GM21717 (cell line): ENCODE measurements at regions not wholly inside any gene's neighbourhood (a gene's known extent, or its start where the extent isn't known, plus 50 kb on each side); places are given as distances from the start of the nearest gene placed in this dataset.
"Not testable (repeated sequence)": the region's sequence is repeated elsewhere in the genome, so short reads cannot be mapped to it uniquely, and the experiment has no call there.

Source experiments
- ATAC-seq: cut with Tn5 transposase; IDR thresholded peaks from one replicate; pipeline ENCODE4 v1.9.1; 2021; ENCODE audit warnings: mild to moderate bottlenecking, moderate library complexity; ENCODE audit not compliant: unreplicated experiment

- no peak for ATAC-seq
These were observed 326.7 kb upstream of the SUCLG2 start for GRCh38 chr3:67981077-67981476.

DNA sequence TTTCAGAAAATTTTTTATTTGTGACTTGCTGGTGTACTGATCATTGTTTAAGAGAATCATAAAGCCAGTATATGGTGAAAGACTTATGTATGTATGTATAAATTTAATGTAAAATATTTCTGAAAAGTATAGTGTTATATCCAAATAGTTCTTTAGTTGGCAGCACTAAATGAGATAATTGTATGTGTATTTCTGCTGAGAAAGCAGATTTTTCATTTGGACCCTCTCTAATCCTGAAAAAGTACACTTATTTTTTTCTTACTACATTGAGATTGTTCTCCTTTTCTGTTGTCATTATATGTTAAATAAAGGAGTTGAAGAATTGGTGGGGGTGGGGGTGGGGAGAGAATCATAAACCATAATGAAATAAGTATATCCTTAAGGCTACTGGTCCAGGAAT is 324.9 kb upstream of the SUCLG2 start:
- no peak for ATAC-seq

DNA sequence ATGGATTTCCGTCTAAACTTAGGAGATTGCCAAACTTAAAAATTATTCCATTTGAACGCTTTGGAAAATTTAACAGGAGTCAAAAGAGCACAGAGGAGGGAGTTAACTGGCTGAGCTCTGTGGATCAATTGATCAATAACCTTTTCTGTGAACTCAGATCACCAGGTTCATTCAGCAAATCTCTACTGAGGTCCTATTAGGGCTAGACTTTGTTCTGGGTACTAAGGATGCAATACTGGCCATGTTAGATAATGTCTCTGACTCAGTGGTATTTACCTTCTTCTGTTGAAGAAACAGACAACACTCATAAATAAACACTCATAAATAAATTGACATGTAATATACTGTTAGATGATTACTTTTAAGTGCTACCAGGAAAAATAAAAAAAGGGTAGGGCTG is 323.4 kb upstream of the SUCLG2 start:
- no peak for ATAC-seq

DNA sequence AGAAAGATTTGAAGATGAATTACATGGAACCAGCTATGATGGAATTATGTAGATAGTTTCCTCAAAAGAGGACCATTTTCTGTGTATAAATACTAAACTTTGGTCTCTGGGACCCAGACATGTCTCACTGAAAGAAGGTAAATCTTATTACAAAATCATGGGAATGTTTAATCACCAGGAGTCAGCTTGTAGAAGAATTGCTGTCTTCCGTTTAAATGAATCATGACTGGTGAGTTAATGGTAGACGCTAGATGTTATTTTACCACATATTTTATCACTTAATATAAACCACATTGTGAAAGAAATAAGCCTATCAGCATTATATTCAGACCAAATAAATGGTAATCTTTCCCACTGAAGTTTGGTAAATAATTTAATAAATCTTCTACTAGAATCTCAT is 322.3 kb upstream of the SUCLG2 start:
- no peak for ATAC-seq

- ATAC-seq = no peak
These were observed 310.2 kb upstream of the SUCLG2 start for GRCh38 chr3:67964596-67964995.

- no peak for ATAC-seq
These were observed 302.9 kb upstream of the SUCLG2 start for GRCh38 chr3:67957268-67957667.

GRCh38 chr3:67947808-67948508 is 293.5 kb upstream of the SUCLG2 start:
- no peak for ATAC-seq

- no peak for ATAC-seq
These were observed 292.0 kb upstream of the SUCLG2 start for GRCh38 chr3:67946436-67946835.

DNA sequence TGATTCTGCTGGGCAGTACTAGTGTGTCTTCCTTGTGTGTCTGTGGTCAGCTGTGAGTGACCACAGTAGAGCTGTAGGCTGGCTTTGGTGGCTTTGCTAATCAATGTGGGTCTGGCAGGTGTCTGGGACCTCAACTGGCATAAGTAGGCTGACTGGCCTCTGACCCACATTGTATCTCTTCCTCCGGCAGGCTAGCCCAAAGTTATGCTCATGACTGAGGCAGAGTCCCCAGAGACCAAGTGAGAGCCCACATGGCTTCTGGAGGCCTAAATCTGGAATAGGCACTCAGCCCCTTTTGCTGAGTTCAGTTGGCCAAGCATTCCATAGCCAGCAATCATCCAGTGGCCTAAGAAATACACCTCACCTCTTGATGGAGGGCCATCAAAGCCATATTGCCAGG is 289.1 kb upstream of the SUCLG2 start:
- ATAC-seq = no peak

DNA sequence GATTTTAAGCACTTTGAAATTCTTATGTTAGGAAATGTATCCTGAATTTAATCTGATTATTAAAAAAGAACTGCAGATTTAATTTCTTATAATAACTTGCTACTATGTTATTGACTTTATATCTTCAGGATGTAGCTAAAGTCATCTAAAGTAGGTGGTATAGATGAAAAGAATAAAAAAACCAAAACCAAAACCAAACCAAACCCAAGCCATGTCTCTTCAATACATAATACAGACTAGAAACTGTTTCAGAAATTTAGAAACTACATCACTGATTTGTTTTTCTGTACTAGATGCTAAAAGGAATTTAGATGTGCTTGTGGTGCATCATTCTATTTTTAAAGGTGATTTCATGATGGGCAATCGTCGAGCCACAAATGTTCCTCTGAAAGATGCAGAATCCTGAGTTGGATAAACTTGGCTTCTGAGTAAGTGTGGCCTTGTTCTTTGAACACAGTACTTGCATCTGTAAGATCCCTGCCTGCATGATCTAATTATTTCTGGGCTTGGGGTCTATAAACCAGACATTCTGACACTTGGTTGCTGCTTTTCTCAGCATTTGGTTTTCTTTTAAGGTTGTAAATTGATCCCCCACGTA is 287.1 kb upstream of the SUCLG2 start:
- ATAC-seq = no peak

- no peak for ATAC-seq
These were observed 286.0 kb upstream of the SUCLG2 start for GRCh38 chr3:67940210-67940952.

DNA sequence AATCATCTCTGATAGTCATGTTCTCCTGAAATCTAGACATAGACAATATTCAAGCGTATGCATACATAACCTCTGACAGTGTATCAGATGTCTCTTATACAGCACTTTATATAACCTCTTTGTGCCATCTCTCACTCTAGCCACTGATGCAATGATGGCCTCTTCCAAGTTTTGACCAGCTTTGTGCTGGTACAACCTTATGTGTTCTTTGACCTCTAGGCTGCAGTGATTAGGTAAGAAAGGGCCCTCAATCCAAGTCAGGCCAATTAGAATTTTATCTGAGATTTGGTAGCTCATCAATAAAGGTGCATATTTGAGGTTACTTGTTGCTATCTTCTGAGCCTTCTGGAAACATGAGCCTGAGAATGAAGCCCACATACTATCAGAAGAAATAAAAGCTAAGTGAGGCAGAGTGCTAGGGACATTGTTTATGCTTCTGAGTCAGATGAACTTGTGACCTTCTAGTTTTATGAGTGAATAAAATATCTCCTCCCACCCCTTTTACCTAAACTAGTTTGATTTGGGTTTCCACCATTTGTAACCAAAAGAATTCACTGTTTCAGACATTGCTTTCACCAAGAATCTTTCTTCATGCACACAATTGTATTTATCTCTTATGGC is 283.2 kb upstream of the SUCLG2 start:
- ATAC-seq = no peak

- not testable (repeated sequence) for ATAC-seq
These were observed 276.0 kb upstream of the SUCLG2 start for GRCh38 chr3:67930394-67930793.

DNA sequence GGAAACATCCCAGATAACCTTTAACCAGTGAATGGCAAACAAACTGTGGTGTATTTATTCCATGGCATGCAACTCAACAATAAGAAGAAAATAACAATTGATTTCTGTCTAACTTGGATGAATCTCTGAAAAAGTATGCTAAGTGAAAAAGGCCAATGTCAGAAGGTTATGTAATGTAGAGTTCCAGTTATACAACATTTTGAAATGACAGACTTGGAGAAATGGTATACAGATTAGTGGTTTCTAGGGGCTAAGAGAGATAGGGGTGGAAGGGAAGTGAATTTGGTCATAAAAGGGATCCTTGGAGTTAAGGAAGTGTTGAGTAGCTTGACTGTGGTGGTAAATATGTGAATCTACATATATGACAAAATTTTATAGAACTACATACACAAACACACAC is 269.4 kb upstream of the SUCLG2 start:
- ATAC-seq = no peak

- ATAC-seq = no peak
These were observed 266.6 kb upstream of the SUCLG2 start for GRCh38 chr3:67920969-67921368.

DNA sequence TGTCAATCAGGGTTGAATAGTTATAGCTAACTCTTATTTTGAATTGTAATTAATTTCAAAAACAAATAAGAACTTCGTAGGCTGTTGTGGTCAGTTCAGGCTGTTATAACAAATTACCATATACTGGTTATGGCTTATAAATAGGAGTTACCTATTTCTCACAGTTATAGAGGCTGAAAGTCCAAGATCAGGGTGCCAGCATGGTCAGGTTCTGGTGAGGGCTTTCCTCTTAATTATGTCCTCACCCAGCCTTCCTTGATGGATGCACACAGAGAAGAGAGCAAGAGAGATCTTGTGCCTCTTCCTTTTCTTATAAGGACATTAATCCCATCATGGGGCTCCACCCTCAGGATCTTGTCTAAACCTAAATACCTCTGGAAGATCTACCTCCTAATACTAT is 265.9 kb upstream of the SUCLG2 start:
- ATAC-seq = no peak

- ATAC-seq = no peak
These were observed 261.9 kb upstream of the SUCLG2 start for GRCh38 chr3:67916353-67916752.

- no peak for ATAC-seq
These were observed 253.3 kb upstream of the SUCLG2 start for GRCh38 chr3:67907735-67908134.

GRCh38 chr3:67906261-67906660 is 251.8 kb upstream of the SUCLG2 start:
- no peak for ATAC-seq

DNA sequence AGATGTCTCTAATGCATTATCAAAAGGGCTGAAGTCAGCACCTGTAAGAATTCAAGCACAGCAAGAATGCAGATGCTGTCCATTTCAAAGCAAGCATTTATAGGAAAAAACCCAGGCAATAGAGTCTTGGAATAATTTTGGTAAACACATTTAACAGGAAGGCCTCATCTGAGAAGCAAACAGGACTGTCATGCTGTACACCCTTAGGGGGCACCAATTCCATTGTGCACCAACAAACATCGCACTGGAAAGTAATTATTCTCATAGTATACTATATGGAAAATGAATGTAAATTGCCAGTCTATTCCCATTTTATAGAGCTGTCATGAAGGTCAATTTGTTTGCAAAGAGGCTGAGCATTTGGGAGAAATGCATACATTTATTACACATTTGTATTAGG is 247.3 kb upstream of the SUCLG2 start:
- no peak for ATAC-seq

GRCh38 chr3:67898916-67899315 is 244.5 kb upstream of the SUCLG2 start:
- ATAC-seq = no peak
